WERI-Rb-1 (cell line): ENCODE measurements at regions not wholly inside any gene's neighbourhood (a gene's known extent, or its start where the extent isn't known, plus 50 kb on each side); places are given as distances from the start of the nearest gene placed in this dataset.
"Not testable (repeated sequence)": the region's sequence is repeated elsewhere in the genome, so short reads cannot be mapped to it uniquely, and the experiment has no call there.

Source experiments
- DNase-seq: peaks from one replicate; pipeline ENCODE4 v3.0.0-alpha.2; 2020
- H3K27ac ChIP-seq: fragments of 250-450 bp; sonication (Bioruptor Pico); 2 replicates; pipeline ENCODE4 v1.5.1; 2020; ENCODE audit warnings: mild to moderate bottlenecking, moderate library complexity
- H3K27me3 ChIP-seq: fragments of 250-450 bp; sonication (Bioruptor Pico); 2 replicates; pipeline ENCODE4 v1.5.1; 2021; ENCODE audit warnings: mild to moderate bottlenecking, low read depth, moderate library complexity; ENCODE audit not compliant: insufficient read depth, severe bottlenecking
- H3K36me3 ChIP-seq: fragments of 250-450 bp; sonication (Bioruptor Pico); 2 replicates; pipeline ENCODE4 v1.5.1; 2020; ENCODE audit warnings: mild to moderate bottlenecking, moderate library complexity
- H3K4me3 ChIP-seq: 2 replicates; pipeline ENCODE4 v1.5.1; 2011; ENCODE audit warnings: low read depth, mild to moderate bottlenecking, control low read depth, low read length
- H3K9me3 ChIP-seq: fragments of 250-450 bp; sonication (Bioruptor Pico); 2 replicates; pipeline ENCODE4 v1.5.1; 2021; ENCODE audit warnings: mild to moderate bottlenecking, moderate library complexity; ENCODE audit not compliant: severe bottlenecking
- CTCF ChIP-seq: IDR thresholded peaks from 2 replicates; pipeline ENCODE4 v1.5.1; 2011; ENCODE audit warnings: low read depth, mild to moderate bottlenecking, control low read depth, inconsistent platforms, low read length

- TF ChIP-seq CTCF = no peak
- Histone ChIP-seq H3K36me3 (no peaks in the 10 kb centered on the region), H3K27ac (no peak overlapping the region), H3K4me3 (no peak overlapping the region), H3K9me3 (peaks cover 3% of the 10 kb centered on the region), H3K27me3 (no peaks in the 10 kb centered on the region)
- DNase-seq = peak; percentile 75
Observed at GRCh38 chr9:104313396-104314110, 190.5 kb upstream of the OR13F1 start.

- H3K4me3 ChIP-seq, DNase-seq, H3K9me3 ChIP-seq, H3K27me3 ChIP-seq, H3K27ac ChIP-seq, H3K36me3 ChIP-seq: not testable (repeated sequence)
Observed at GRCh38 chr9:104316201-104317009, 187.7 kb upstream of the OR13F1 start.

GRCh38 chr9:104319198-104319597 is 184.9 kb upstream of the OR13F1 start:
- no peaks in the 10 kb centered on the region for H3K27me3 ChIP-seq
- TF ChIP-seq CTCF = no peak

GRCh38 chr9:104319685-104320084 is 184.4 kb upstream of the OR13F1 start:
- Histone ChIP-seq H3K27me3 (no peaks in the 10 kb centered on the region), H3K4me3 (no peak overlapping the region), H3K36me3 (no peaks in the 10 kb centered on the region), H3K27ac (no peak overlapping the region), H3K9me3 (no peaks in the 10 kb centered on the region)
- no peak for TF ChIP-seq CTCF
- no peak for DNase-seq

More at GRCh38 chr9:104319198-104319597, 184.9 kb upstream of the OR13F1 start:
- H3K9me3 ChIP-seq = no peaks in the 10 kb centered on the region
- no peak for DNase-seq
- H3K36me3 ChIP-seq = no peaks in the 10 kb centered on the region
- no peak overlapping the region for H3K27ac ChIP-seq
- no peak overlapping the region for H3K4me3 ChIP-seq

GRCh38 chr9:104322596-104322995 is 181.5 kb upstream of the OR13F1 start:
- Histone ChIP-seq H3K4me3 (no peak overlapping the region), H3K27me3 (no peaks in the 10 kb centered on the region), H3K27ac (no peak overlapping the region), H3K9me3 (no peaks in the 10 kb centered on the region), H3K36me3 (no peaks in the 10 kb centered on the region)
- no peak for TF ChIP-seq CTCF
- DNase-seq = no peak

GRCh38 chr9:104323967-104324694 is 179.9 kb upstream of the OR13F1 start:
- not testable (repeated sequence) for H3K27me3 ChIP-seq, H3K4me3 ChIP-seq, H3K36me3 ChIP-seq, H3K27ac ChIP-seq, DNase-seq, H3K9me3 ChIP-seq
